SH-SY5Y (cell line): ENCODE measurements at regions not wholly inside any gene's neighbourhood (a gene's known extent, or its start where the extent isn't known, plus 50 kb on each side); places are given as distances from the start of the nearest gene placed in this dataset.

Experiments
- GATA2 ChIP-seq: IDR thresholded peaks from 2 replicates; pipeline ENCODE4 v1.6.1; 2011; ENCODE audit warnings: mild to moderate bottlenecking, low read depth, low read length
- GATA3 ChIP-seq: IDR thresholded peaks from 2 replicates; pipeline ENCODE4 v1.6.1; 2011; ENCODE audit warnings: low read depth, mild to moderate bottlenecking, low read length, moderate library complexity

DNA sequence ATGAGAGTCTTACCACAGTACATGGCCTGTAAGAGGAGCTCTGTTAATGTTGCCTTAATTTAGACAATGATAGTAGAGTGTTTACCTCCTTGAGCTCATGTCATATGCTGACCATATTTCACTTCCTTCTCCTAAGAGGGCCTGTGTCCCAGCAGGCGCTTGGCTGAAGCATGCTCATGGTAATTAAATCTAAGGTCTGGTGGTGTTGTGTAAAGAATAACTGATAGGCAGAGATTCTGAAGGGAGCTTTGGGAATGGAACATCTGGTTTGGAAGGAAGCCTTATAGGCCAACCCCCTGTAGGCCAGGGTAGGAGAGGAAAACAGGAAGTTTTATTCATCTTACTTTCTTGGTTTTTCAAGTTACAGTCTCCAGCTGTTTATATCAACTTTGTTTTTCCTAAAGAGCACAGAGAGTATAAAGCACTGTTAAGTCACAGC is 300.2 kb downstream of the USP46 start:
- TF ChIP-seq GATA3 (no peak), GATA2 (no peak)
